Calu3 (cell line): ENCODE measurements at regions not wholly inside any gene's neighbourhood (a gene's known extent, or its start where the extent isn't known, plus 50 kb on each side); places are given as distances from the start of the nearest gene placed in this dataset.

Experiments used
- BruUV-seq: library from RNA; stranded (reverse); fragments of 400-500 nt; replicated peaks from 2 replicates; lab custom pipeline; 2021; lab: Mats Ljungman, UMichigan
- CTCF ChIA-PET: fragments of 300-600 bp; sonication (Branson Sonifier 250); formaldehyde crosslinking; loops from one replicate; lab custom pipeline; 2022; ENCODE audit warnings: antibody characterized with exemption; lab: Charles Lee
- DNase-seq: peaks from one replicate; pipeline ENCODE4 v3.0.0; 2022
- H3K27ac Mint-ChIP-seq: one replicate; pipeline ENCODE4 v1.8.0; 2022; ENCODE audit warnings: mixed read lengths; ENCODE audit not compliant: unreplicated experiment
- H3K27me3 Mint-ChIP-seq: one replicate; pipeline ENCODE4 v1.8.0; 2022; ENCODE audit warnings: mixed read lengths; ENCODE audit not compliant: unreplicated experiment
- H3K36me3 Mint-ChIP-seq: one replicate; pipeline ENCODE4 v1.8.0; 2022; ENCODE audit warnings: mild to moderate bottlenecking, moderate library complexity, mixed read lengths; ENCODE audit not compliant: insufficient read depth, unreplicated experiment
- H3K4me1 Mint-ChIP-seq: one replicate; pipeline ENCODE4 v1.8.0; 2022; ENCODE audit warnings: mild to moderate bottlenecking, low read depth, mixed read lengths; ENCODE audit not compliant: unreplicated experiment
- H3K4me3 Mint-ChIP-seq: one replicate; pipeline ENCODE4 v1.8.0; 2022; ENCODE audit warnings: mild to moderate bottlenecking, low read depth, moderate library complexity, mixed read lengths; ENCODE audit not compliant: unreplicated experiment
- H3K9me3 Mint-ChIP-seq: one replicate; pipeline ENCODE4 v1.8.0; 2022; ENCODE audit warnings: low read depth, mixed read lengths; ENCODE audit not compliant: unreplicated experiment
- intact Hi-C: fragments of 100-400 bp; cut with micrococcal nuclease; formaldehyde crosslinking; loops from one replicate; pipeline ENCODE4 v1.10.0; 2022; ENCODE audit not compliant: unreplicated experiment
- TF ChIP-seq, protein P1 (sequence below): fragments of 200-600 bp; IDR thresholded peaks from one replicate; pipeline ENCODE4 v1.8.0; 2022; ENCODE audit warnings: antibody characterized with exemption; ENCODE audit not compliant: unreplicated experiment

DNA sequence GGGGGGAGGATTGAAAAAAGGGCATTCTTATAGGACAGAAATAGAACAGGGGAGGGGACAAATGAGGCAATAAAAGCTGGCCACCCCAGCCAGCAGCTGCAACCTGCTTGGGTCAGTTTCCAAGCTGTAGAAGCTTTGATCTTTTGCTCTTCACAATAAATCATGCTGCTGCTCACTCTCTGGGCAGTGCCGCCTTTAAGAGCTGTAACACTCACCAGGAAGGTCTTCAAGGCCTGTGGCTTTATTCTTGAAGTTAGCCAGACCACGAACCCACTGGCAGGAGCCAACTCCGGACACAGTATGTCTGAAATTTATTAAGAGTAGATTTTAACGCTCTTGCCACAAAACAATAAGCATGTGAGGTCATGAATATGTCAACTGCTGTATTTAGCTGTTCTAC, 649.9 kb upstream of the RAB6C start:
- TF ChIP-seq, protein P1, sequence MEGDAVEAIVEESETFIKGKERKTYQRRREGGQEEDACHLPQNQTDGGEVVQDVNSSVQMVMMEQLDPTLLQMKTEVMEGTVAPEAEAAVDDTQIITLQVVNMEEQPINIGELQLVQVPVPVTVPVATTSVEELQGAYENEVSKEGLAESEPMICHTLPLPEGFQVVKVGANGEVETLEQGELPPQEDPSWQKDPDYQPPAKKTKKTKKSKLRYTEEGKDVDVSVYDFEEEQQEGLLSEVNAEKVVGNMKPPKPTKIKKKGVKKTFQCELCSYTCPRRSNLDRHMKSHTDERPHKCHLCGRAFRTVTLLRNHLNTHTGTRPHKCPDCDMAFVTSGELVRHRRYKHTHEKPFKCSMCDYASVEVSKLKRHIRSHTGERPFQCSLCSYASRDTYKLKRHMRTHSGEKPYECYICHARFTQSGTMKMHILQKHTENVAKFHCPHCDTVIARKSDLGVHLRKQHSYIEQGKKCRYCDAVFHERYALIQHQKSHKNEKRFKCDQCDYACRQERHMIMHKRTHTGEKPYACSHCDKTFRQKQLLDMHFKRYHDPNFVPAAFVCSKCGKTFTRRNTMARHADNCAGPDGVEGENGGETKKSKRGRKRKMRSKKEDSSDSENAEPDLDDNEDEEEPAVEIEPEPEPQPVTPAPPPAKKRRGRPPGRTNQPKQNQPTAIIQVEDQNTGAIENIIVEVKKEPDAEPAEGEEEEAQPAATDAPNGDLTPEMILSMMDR = no peak
- Mint-ChIP-seq H3K9me3 (peaks cover 9% of the 10 kb centered on the region), H3K27me3 (no peaks in the 10 kb centered on the region), H3K36me3 (no peaks in the 10 kb centered on the region), H3K4me1 (no peaks in the 10 kb centered on the region), H3K4me3 (no peak overlapping the region), H3K27ac (no peak overlapping the region)
- no TSS peak for BruUV-seq
- intact Hi-C loops = no loop called here
- CTCF ChIA-PET = no interaction called here
- no peak for DNase-seq

DNA sequence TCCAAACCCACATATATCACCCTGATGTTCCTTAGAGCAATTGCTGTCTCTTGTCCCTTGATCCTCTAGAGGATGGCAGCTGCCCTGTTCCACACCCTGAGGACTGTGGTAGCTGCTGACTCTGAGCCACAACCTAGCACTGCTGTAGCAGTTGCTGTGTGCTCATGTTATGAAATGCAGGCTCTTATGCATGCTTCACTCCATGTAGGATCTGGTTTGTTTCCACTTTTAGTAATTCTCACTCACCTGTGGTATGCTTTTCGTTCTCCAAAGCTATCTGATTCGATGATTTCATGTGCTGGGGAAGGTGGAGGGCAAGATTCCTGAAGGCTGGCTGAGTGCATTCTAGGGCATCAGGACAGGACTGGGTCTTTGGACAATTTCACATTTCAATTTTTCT, 649.0 kb upstream of the RAB6C start:
- Mint-ChIP-seq H3K9me3 (peaks cover 9% of the 10 kb centered on the region), H3K4me3 (no peak overlapping the region), H3K27me3 (no peaks in the 10 kb centered on the region), H3K4me1 (no peaks in the 10 kb centered on the region), H3K36me3 (no peaks in the 10 kb centered on the region), H3K27ac (no peak overlapping the region)
- BruUV-seq = no TSS peak
- CTCF ChIA-PET = no interaction called here
- no peak for DNase-seq
- TF ChIP-seq, protein P1 = no peak
- intact Hi-C loops = no loop called here

DNA sequence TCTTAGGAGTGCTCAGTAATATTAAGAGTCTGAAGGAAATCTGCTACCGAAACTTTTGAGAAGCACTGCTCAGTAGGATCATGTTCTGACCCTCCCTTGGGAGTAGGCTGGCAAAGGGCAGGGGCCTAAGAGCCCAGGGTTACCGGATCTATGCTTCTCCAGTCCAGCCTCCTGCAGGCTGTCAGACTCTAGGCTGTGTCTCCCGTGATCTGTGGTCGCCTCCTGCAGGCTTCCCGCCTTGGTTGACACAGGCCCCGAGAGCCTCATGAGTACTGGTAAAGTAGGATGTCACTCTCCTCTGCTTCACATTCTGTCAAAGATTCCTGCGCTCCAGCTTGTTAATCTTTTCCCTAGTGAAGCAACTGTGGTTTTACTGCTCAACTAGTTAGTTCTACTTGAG, 647.8 kb upstream of the RAB6C start:
- CTCF ChIA-PET = no interaction called here
- Mint-ChIP-seq H3K36me3 (no peaks in the 10 kb centered on the region), H3K27me3 (no peaks in the 10 kb centered on the region)

DNA sequence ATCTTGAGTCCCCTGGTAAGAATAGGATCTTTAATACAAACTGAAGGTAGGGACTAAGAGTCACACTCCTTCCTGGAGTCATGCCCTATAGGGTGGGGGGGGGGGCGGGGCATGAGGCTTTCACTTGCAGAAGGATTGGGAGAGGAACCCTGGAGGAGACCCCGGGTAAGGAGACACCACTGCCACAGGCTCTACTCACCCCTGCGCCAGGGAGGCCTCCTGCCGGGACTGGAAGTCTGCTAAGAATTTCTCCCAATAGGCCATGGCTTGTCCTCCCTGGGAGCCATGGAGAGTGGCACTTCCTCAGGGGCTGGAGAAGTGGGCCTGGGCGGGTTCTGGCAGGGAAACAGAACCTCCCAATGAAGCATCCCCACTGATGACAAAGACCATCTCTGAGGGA, 645.3 kb upstream of the RAB6C start:
- TF ChIP-seq, protein P1 = no peak
- H3K9me3 Mint-ChIP-seq = peaks cover 7% of the 10 kb centered on the region

More for the DNA sequence above, 647.8 kb upstream of the RAB6C start:
- no peaks in the 10 kb centered on the region for H3K4me1 Mint-ChIP-seq
- H3K4me3 Mint-ChIP-seq = no peak overlapping the region
- H3K27ac Mint-ChIP-seq = no peak overlapping the region
- H3K9me3 Mint-ChIP-seq = peaks cover 10% of the 10 kb centered on the region
- BruUV-seq = no TSS peak
- TF ChIP-seq, protein P1 = no peak
- no peak for DNase-seq
- intact Hi-C loops = no loop called here

More for the DNA sequence above, 645.3 kb upstream of the RAB6C start:
- CTCF ChIA-PET = no interaction called here
- no peak for DNase-seq
- no peaks in the 10 kb centered on the region for H3K36me3 Mint-ChIP-seq
- no peaks in the 10 kb centered on the region for H3K27me3 Mint-ChIP-seq
- H3K27ac Mint-ChIP-seq = no peak overlapping the region
- BruUV-seq = no TSS peak
- intact Hi-C loops = no loop called here
- no peak overlapping the region for H3K4me3 Mint-ChIP-seq
- H3K4me1 Mint-ChIP-seq = no peaks in the 10 kb centered on the region
